SK-N-SH (cell line): ENCODE measurements at regions not wholly inside any gene's neighbourhood (a gene's known extent, or its start where the extent isn't known, plus 50 kb on each side); places are given as distances from the start of the nearest gene placed in this dataset.

Source experiments
- CTCF ChIP-seq: fragments of 200-600 bp; sonication (generic); IDR thresholded peaks from 2 replicates; pipeline ENCODE4 v1.6.1; 2017; ENCODE audit warnings: antibody characterized with exemption, mild to moderate bottlenecking, moderate library complexity
- GABPA ChIP-seq: IDR thresholded peaks from 2 replicates; pipeline ENCODE4 v1.4.0; 2012; ENCODE audit warnings: low read depth, mild to moderate bottlenecking
- NRF1 ChIP-seq: IDR thresholded peaks from 2 replicates; pipeline ENCODE4 v1.6.1; 2012; ENCODE audit warnings: low read depth, mild to moderate bottlenecking, low read length
- RFX5 ChIP-seq: IDR thresholded peaks from 2 replicates; pipeline ENCODE4 v1.6.1; 2012; ENCODE audit warnings: mild to moderate bottlenecking, improper control_type of control experiment, low read length

GRCh38 chr7:79806161-79806734 lies 328.4 kb upstream of the GNAI1 start:
- TF ChIP-seq RFX5 (no peak), CTCF (peak; percentile 67), NRF1 (no peak), GABPA (no peak)
